ENCODE measurements at regions not wholly inside any gene's neighbourhood (a gene's known extent, or its start where the extent isn't known, plus 50 kb on each side); places are given as distances from the start of the nearest gene placed in this dataset.

- Histone ChIP-seq H3K36me3 (replicated peaks in 1 of 2; ENCODE audit: control insufficient read depth in 1 of 2, insufficient read depth in 2 of 2, low read length in 2 of 2) (no peaks in the 10 kb centered on the region), H3K9me3 (ENCODE audit: low read length) (no peaks in the 10 kb centered on the region), H3K27me3 (ENCODE audit: control insufficient read depth in 1 of 2, insufficient read depth in 2 of 2, low read length in 2 of 2) (no peaks in the 10 kb centered on the region; a peak in 1 of 5 replicates), H3K27ac (ENCODE audit: extremely low read length, insufficient read depth, low read length) (no peak overlapping the region), H3K4me1 (ENCODE audit: insufficient read depth, low read length) (no peaks in the 10 kb centered on the region), H3K4me3 (replicated peaks in 1 of 3; ENCODE audit: insufficient read depth in 1 of 3, low read depth in 2 of 3, low read length in 3 of 3) (no peak overlapping the region), H3K79me2 (ENCODE audit: insufficient read depth, low read length) (no peaks in the 10 kb centered on the region), H2AFZ (ENCODE audit: low read length) (no peak overlapping the region), H3K4me2 (ENCODE audit: low read depth, low read length) (no peak overlapping the region), H4K20me1 (ENCODE audit: insufficient read depth, low read length) (no peaks in the 10 kb centered on the region), H3K9ac (ENCODE audit: insufficient read depth, low read depth, low read length) (no peak overlapping the region)
- in situ Hi-C loops (cut with HindIII; ENCODE audit: extremely low pct_ligation_motif_present, low pct_unique_long_range_greater_than_20kb), result loop anchor here (25.0 kb wide), 1 partner anchor 743 kb away; no protein-coding TSS in a partner anchor
- ATAC-seq (no peak), DNase-seq (ENCODE audit: low spot score) (no peak), FAIRE-seq (no peak)
- TF ChIP-seq MYPOP (CRISPR knock-in tag; IDR thresholded peaks at IDR 0.05), result no peak
- TF ChIP-seq SRY (CRISPR knock-in tag; IDR thresholded peaks at IDR 0.05), result no peak
- no peak for TF ChIP-seq YEATS4 (CRISPR knock-in tag; IDR thresholded peaks at IDR 0.05; ENCODE audit: borderline replicate concordance)
- TF ChIP-seq, protein P1, sequence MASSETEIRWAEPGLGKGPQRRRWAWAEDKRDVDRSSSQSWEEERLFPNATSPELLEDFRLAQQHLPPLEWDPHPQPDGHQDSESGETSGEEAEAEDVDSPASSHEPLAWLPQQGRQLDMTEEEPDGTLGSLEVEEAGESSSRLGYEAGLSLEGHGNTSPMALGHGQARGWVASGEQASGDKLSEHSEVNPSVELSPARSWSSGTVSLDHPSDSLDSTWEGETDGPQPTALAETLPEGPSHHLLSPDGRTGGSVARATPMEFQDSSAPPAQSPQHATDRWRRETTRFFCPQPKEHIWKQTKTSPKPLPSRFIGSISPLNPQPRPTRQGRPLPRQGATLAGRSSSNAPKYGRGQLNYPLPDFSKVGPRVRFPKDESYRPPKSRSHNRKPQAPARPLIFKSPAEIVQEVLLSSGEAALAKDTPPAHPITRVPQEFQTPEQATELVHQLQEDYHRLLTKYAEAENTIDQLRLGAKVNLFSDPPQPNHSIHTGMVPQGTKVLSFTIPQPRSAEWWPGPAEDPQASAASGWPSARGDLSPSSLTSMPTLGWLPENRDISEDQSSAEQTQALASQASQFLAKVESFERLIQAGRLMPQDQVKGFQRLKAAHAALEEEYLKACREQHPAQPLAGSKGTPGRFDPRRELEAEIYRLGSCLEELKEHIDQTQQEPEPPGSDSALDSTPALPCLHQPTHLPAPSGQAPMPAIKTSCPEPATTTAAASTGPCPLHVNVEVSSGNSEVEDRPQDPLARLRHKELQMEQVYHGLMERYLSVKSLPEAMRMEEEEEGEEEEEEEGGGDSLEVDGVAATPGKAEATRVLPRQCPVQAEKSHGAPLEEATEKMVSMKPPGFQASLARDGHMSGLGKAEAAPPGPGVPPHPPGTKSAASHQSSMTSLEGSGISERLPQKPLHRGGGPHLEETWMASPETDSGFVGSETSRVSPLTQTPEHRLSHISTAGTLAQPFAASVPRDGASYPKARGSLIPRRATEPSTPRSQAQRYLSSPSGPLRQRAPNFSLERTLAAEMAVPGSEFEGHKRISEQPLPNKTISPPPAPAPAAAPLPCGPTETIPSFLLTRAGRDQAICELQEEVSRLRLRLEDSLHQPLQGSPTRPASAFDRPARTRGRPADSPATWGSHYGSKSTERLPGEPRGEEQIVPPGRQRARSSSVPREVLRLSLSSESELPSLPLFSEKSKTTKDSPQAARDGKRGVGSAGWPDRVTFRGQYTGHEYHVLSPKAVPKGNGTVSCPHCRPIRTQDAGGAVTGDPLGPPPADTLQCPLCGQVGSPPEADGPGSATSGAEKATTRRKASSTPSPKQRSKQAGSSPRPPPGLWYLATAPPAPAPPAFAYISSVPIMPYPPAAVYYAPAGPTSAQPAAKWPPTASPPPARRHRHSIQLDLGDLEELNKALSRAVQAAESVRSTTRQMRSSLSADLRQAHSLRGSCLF (CRISPR knock-in tag; IDR thresholded peaks at IDR 0.05; ENCODE audit: borderline replicate concordance), result no peak
- TF ChIP-seq CBX2 (IDR thresholded peaks at IDR 0.05; ENCODE audit: low read depth, low read length), result no peak
- no peak for TF ChIP-seq CBX2 (CRISPR knock-in tag; IDR thresholded peaks at IDR 0.05; ENCODE audit: low read depth)
- TF ChIP-seq MTA3 (CRISPR knock-in tag; IDR thresholded peaks at IDR 0.05), result no peak
- no peak for TF ChIP-seq ZNF512B (CRISPR knock-in tag; IDR thresholded peaks at IDR 0.05; ENCODE audit: borderline replicate concordance)
- no peak for TF ChIP-seq DNMT1 (CRISPR knock-in tag; IDR thresholded peaks at IDR 0.05)
- no peak for TF ChIP-seq ZNF260 (CRISPR knock-in tag; IDR thresholded peaks at IDR 0.05; ENCODE audit: borderline replicate concordance, low read depth)
- intact Hi-C loops (cut with micrococcal nuclease; ENCODE audit: unreplicated experiment), result no loop called here
- CTCF ChIA-PET (ENCODE audit: low intra/inter-chr PET ratio, low total read pairs), result no interaction called here
- 0% methylated on average over 3 of the region's 3 CpGs for WGBS (ENCODE audit: low lambda C conversion rate)
- POLR2A ChIA-PET, result no interaction called here
- BruUV-seq (replicated peaks), result no TSS peak
Measured at GRCh38 chr15:33244471-33244870, 50.0 kb upstream of the FMN1 start.
